Osteocyte (in vitro differentiated cells): ENCODE measurements at regions not wholly inside any gene's neighbourhood (a gene's known extent, or its start where the extent isn't known, plus 50 kb on each side); places are given as distances from the start of the nearest gene placed in this dataset.

Experiments used
- DNase-seq: peaks from one replicate; pipeline ENCODE4 v3.0.0; 2021; ENCODE audit warnings: mixed read lengths; ENCODE audit not compliant: unreplicated experiment; ENCODE audit errors: extremely low spot score
- H3K27ac Mint-ChIP-seq: one replicate; pipeline ENCODE4 v1.8.0; 2021; ENCODE audit warnings: mild to moderate bottlenecking, mixed read lengths; ENCODE audit not compliant: unreplicated experiment
- H3K27me3 Mint-ChIP-seq: one replicate; pipeline ENCODE4 v1.8.0; 2021; ENCODE audit warnings: mixed read lengths; ENCODE audit not compliant: unreplicated experiment
- H3K36me3 Mint-ChIP-seq: one replicate; pipeline ENCODE4 v1.8.0; 2021; ENCODE audit warnings: mixed read lengths; ENCODE audit not compliant: unreplicated experiment
- H3K4me1 Mint-ChIP-seq: one replicate; pipeline ENCODE4 v1.8.0; 2021; ENCODE audit warnings: mixed read lengths; ENCODE audit not compliant: unreplicated experiment
- H3K4me3 Mint-ChIP-seq: one replicate; pipeline ENCODE4 v1.8.0; 2021; ENCODE audit warnings: mild to moderate bottlenecking, moderate library complexity, mixed read lengths; ENCODE audit not compliant: unreplicated experiment
- H3K9me3 Mint-ChIP-seq: one replicate; pipeline ENCODE4 v1.8.0; 2021; ENCODE audit warnings: mixed read lengths; ENCODE audit not compliant: unreplicated experiment
- CTCF ChIP-seq: fragments of 200-600 bp; sonication (generic); IDR thresholded peaks from 2 replicates; pipeline ENCODE4 v1.5.0; 2021; ENCODE audit warnings: antibody characterized with exemption, mild to moderate bottlenecking, moderate library complexity

GRCh38 chr18:67239826-67240225 is 276.7 kb downstream of the DSEL start:
- H3K4me3 Mint-ChIP-seq, result no peak overlapping the region
- DNase-seq, result no peak
- no peak for TF ChIP-seq CTCF
- H3K4me1 Mint-ChIP-seq, result peaks cover 12% of the 10 kb centered on the region
- no peak overlapping the region for H3K27ac Mint-ChIP-seq
- no peaks in the 10 kb centered on the region for H3K36me3 Mint-ChIP-seq
- H3K27me3 Mint-ChIP-seq, result no peaks in the 10 kb centered on the region
- no peaks in the 10 kb centered on the region for H3K9me3 Mint-ChIP-seq

GRCh38 chr18:67232991-67233390 is 283.5 kb downstream of the DSEL start:
- DNase-seq, result no peak
- Mint-ChIP-seq H3K4me3 (no peak overlapping the region), H3K27me3 (no peaks in the 10 kb centered on the region), H3K27ac (no peak overlapping the region), H3K36me3 (peaks cover 5% of the 10 kb centered on the region), H3K4me1 (no peaks in the 10 kb centered on the region), H3K9me3 (peaks cover 9% of the 10 kb centered on the region)
- TF ChIP-seq CTCF, result no peak

- Mint-ChIP-seq H3K4me1 (no peaks in the 10 kb centered on the region), H3K27ac (no peak overlapping the region), H3K36me3 (peaks cover 5% of the 10 kb centered on the region), H3K27me3 (no peaks in the 10 kb centered on the region), H3K9me3 (peaks cover 9% of the 10 kb centered on the region), H3K4me3 (no peak overlapping the region)
- no peak for TF ChIP-seq CTCF
- DNase-seq, result no peak
Observed at GRCh38 chr18:67232406-67232805, 284.1 kb downstream of the DSEL start.

GRCh38 chr18:67222887-67223286 is 293.6 kb downstream of the DSEL start:
- no peaks in the 10 kb centered on the region for H3K36me3 Mint-ChIP-seq
- no peaks in the 10 kb centered on the region for H3K27me3 Mint-ChIP-seq
- H3K9me3 Mint-ChIP-seq, result peaks cover 6% of the 10 kb centered on the region
- no peak overlapping the region for H3K27ac Mint-ChIP-seq
- no peak for DNase-seq
- H3K4me1 Mint-ChIP-seq, result peaks cover 20% of the 10 kb centered on the region
- H3K4me3 Mint-ChIP-seq, result no peak overlapping the region
- TF ChIP-seq CTCF, result no peak

- Mint-ChIP-seq H3K9me3 (peaks cover 6% of the 10 kb centered on the region), H3K27me3 (no peaks in the 10 kb centered on the region), H3K27ac (no peak overlapping the region), H3K36me3 (no peaks in the 10 kb centered on the region), H3K4me3 (no peak overlapping the region), H3K4me1 (peaks cover 31% of the 10 kb centered on the region)
- no peak for DNase-seq
- TF ChIP-seq CTCF, result no peak
Observed at GRCh38 chr18:67219821-67220220, 296.7 kb downstream of the DSEL start.
